PC-9 (cell line): ENCODE measurements at regions not wholly inside any gene's neighbourhood (a gene's known extent, or its start where the extent isn't known, plus 50 kb on each side); places are given as distances from the start of the nearest gene placed in this dataset.

Experiments used
- BruUV-seq: library from RNA; stranded (reverse); fragments of 400-500 nt; replicated peaks from 2 replicates; lab custom pipeline; 2021; lab: Mats Ljungman, UMichigan
- CTCF ChIA-PET: fragments of 300-600 bp; sonication (Branson Sonifier 250); formaldehyde crosslinking; loops from one replicate; lab custom pipeline; 2022; ENCODE audit warnings: antibody characterized with exemption; lab: Charles Lee
- POLR2A ChIA-PET: fragments of 300-600 bp; sonication (Branson Sonifier 250); formaldehyde crosslinking; loops from one replicate; lab custom pipeline; 2022; ENCODE audit warnings: antibody characterized with exemption; ENCODE audit not compliant: unreplicated experiment; lab: Charles Lee
- DNase-seq, 2 experiments: peaks; one replicate each; pipeline versions ENCODE4 v3.0.0 to v3.0.0-alpha.2; 2015 to 2022; ENCODE audit warnings: mixed read lengths in 1 of 2
- H2AFZ ChIP-seq: fragments of 200-600 bp; sonication (generic); 2 replicates; pipeline ENCODE4 v1.8.1; 2017; ENCODE audit warnings: antibody characterized with exemption
- H3F3A ChIP-seq: fragments of 200-600 bp; sonication (generic); 2 replicates; pipeline ENCODE4 v1.8.1; 2017; ENCODE audit warnings: antibody characterized with exemption, mild to moderate bottlenecking, low read depth; ENCODE audit not compliant: insufficient read depth
- H3K27ac ChIP-seq: fragments of 200-600 bp; sonication (generic); 2 replicates; pipeline ENCODE4 v1.6.1; 2016; ENCODE audit warnings: mixed run types
- H3K27me3 ChIP-seq: fragments of 200-600 bp; sonication (generic); 2 replicates; pipeline ENCODE4 v1.6.1; 2016; ENCODE audit warnings: low read depth, mixed run types; ENCODE audit not compliant: insufficient read depth
- H3K36me3 ChIP-seq: fragments of 200-600 bp; sonication (generic); 2 replicates; pipeline ENCODE4 v1.6.1; 2016; ENCODE audit warnings: low read depth, mixed run types
- H3K4me1 ChIP-seq: fragments of 200-600 bp; sonication (generic); replicated peaks from 2 replicates; pipeline ENCODE4 v1.6.1; 2016; ENCODE audit warnings: mixed run types; ENCODE audit not compliant: insufficient read depth
- H3K4me2 ChIP-seq: fragments of 200-600 bp; sonication (generic); 2 replicates; pipeline ENCODE4 v1.6.1; 2017; ENCODE audit warnings: mixed run types
- H3K4me3 ChIP-seq: fragments of 200-600 bp; sonication (generic); 2 replicates; pipeline ENCODE4 v1.6.1; 2016; ENCODE audit warnings: mixed run types
- H3K79me2 ChIP-seq: fragments of 200-600 bp; sonication (generic); 2 replicates; pipeline ENCODE4 v1.6.1; 2017; ENCODE audit warnings: low read depth, mixed run types
- H3K9me2 ChIP-seq: fragments of 200-600 bp; sonication (generic); 2 replicates; pipeline ENCODE4 v1.8.1; 2017; ENCODE audit warnings: mild to moderate bottlenecking; ENCODE audit not compliant: insufficient read depth
- H3K9me3 ChIP-seq: fragments of 200-600 bp; sonication (generic); 2 replicates; pipeline ENCODE4 v1.8.1; 2016; ENCODE audit warnings: low read depth; ENCODE audit not compliant: insufficient read depth
- H4K20me1 ChIP-seq: fragments of 200-600 bp; sonication (generic); 2 replicates; pipeline ENCODE4 v1.8.1; 2017; ENCODE audit not compliant: insufficient read depth
- EZH2 ChIP-seq: fragments of 200-600 bp; sonication (generic); IDR thresholded peaks from 2 replicates; pipeline ENCODE4 v1.8.0; 2017; ENCODE audit warnings: antibody characterized with exemption, low read depth
- intact Hi-C: fragments of 100-400 bp; cut with micrococcal nuclease; formaldehyde crosslinking; loops from one replicate; pipeline ENCODE4 v1.10.0; 2022; ENCODE audit not compliant: unreplicated experiment
- TF ChIP-seq, protein P1 (sequence below): fragments of 200-600 bp; sonication (generic); conservative IDR thresholded peaks from 2 replicates; pipeline ENCODE4 v1.6.1; 2017; ENCODE audit warnings: mixed run types, antibody characterized with exemption, mild to moderate bottlenecking, moderate library complexity

DNA sequence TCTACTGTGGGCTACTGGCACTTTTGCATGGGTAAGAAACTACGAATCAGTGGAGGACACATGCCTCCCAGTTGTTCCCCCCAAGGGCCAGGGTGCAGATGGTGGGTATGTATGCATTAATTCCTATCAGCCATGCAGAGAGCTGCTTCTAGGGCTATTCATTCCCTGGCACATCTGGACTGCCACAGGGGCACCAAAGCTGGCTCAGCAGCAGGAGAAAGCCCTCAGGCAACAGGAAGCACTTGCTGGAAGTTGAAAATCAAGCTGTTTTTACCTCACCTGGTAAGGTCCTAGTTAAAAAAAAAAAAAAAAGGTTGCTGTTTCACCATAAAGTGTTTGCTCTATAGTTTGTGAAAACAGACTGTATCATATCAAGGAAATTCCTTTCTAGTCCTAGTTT is 1342.6 kb downstream of the REEP3 start:
- intact Hi-C loops: no loop called here
- no TSS peak for BruUV-seq
- peak in 1 of 2 experiments; percentile 40 for DNase-seq

DNA sequence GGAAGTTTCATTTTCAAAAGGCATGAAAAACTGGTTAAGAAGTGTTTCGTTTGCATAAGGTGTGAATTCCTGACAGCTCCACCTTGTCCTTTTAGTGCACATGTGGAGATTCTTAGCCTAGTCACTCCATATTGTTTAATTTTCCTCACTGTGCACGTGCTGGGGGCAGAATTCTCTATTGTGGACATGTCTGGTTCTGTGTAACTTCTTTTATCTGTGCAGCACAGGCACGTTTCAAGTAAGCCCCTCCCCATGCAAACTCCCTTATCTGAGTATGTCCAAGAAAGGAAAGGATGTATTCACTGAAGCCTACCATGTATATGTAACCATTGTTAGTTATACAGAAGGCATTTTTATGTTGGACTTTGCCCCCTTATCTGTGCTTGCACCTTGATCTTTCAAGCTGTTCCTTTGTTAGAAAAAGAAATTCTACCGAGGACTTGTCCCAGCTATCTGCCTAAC is 1346.3 kb downstream of the REEP3 start:
- no peak overlapping the region for H3K4me2 ChIP-seq

More for the DNA sequence above, 1342.6 kb downstream of the REEP3 start:
- Histone ChIP-seq H2AFZ (no peak overlapping the region), H4K20me1 (no peaks in the 10 kb centered on the region), H3K4me3 (no peak overlapping the region), H3K4me1 (no peaks in the 10 kb centered on the region), H3F3A (no peaks in the 10 kb centered on the region), H3K79me2 (no peaks in the 10 kb centered on the region), H3K4me2 (no peak overlapping the region), H3K36me3 (no peaks in the 10 kb centered on the region), H3K9me3 (no peaks in the 10 kb centered on the region), H3K27ac (no peak overlapping the region), H3K27me3 (no peaks in the 10 kb centered on the region), H3K9me2 (no peaks in the 10 kb centered on the region)
- CTCF ChIA-PET: no interaction called here
- POLR2A ChIA-PET: no interaction called here
- TF ChIP-seq EZH2: no peak
- TF ChIP-seq, protein P1, sequence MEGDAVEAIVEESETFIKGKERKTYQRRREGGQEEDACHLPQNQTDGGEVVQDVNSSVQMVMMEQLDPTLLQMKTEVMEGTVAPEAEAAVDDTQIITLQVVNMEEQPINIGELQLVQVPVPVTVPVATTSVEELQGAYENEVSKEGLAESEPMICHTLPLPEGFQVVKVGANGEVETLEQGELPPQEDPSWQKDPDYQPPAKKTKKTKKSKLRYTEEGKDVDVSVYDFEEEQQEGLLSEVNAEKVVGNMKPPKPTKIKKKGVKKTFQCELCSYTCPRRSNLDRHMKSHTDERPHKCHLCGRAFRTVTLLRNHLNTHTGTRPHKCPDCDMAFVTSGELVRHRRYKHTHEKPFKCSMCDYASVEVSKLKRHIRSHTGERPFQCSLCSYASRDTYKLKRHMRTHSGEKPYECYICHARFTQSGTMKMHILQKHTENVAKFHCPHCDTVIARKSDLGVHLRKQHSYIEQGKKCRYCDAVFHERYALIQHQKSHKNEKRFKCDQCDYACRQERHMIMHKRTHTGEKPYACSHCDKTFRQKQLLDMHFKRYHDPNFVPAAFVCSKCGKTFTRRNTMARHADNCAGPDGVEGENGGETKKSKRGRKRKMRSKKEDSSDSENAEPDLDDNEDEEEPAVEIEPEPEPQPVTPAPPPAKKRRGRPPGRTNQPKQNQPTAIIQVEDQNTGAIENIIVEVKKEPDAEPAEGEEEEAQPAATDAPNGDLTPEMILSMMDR: no peak

DNA sequence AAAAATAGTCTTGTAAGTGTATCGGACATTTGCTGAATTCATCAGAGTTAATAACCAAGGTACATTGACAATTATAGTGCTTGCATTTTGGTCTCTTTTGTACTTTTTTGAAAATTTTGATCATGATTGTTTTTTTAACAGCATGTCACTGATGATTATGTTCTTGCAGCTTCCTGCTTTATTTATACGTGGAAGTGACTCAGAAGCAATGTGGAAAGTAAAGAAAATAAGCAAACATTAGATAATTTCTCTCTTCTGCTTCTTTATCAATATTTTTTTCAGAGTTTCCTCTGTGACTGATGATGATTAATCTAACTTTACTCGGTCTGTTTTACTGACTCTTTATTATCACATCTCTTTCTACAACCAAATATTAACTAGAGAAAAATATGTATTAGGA is 1351.9 kb downstream of the REEP3 start:
- no peak overlapping the region; the same call in 1 of the 2 replicates for H2AFZ ChIP-seq
- no peaks in the 10 kb centered on the region for H3K9me3 ChIP-seq
- no peaks in the 10 kb centered on the region for H3K27me3 ChIP-seq
- ChIA-PET POLR2A (interaction anchor here (0.6 kb wide), 1 partner anchor 474 kb away, joined by 6 read pairs; no protein-coding TSS in a partner anchor), CTCF (no interaction called here)
- no TSS peak for BruUV-seq
- H3K27ac ChIP-seq: no peak overlapping the region
- H3F3A ChIP-seq: no peaks in the 10 kb centered on the region
- no peaks in the 10 kb centered on the region for H3K4me1 ChIP-seq
- H3K36me3 ChIP-seq: no peaks in the 10 kb centered on the region
- H3K9me2 ChIP-seq: no peaks in the 10 kb centered on the region
- no peak overlapping the region for H3K4me3 ChIP-seq
- TF ChIP-seq EZH2: no peak
- TF ChIP-seq, protein P1: no peak
- H3K4me2 ChIP-seq: no peak overlapping the region
- no peak for DNase-seq
- intact Hi-C loops: no loop called here
- no peaks in the 10 kb centered on the region for H3K79me2 ChIP-seq
- H4K20me1 ChIP-seq: no peaks in the 10 kb centered on the region

More for the DNA sequence above, 1346.3 kb downstream of the REEP3 start:
- H3K36me3 ChIP-seq: no peaks in the 10 kb centered on the region
- no peaks in the 10 kb centered on the region for H3K27me3 ChIP-seq
- ChIA-PET POLR2A (no interaction called here), CTCF (no interaction called here)
- no peak overlapping the region for H3K27ac ChIP-seq
- H3K9me3 ChIP-seq: no peaks in the 10 kb centered on the region
- H3K4me3 ChIP-seq: no peak overlapping the region
- no peak for TF ChIP-seq EZH2
- TF ChIP-seq, protein P1: no peak
- no TSS peak for BruUV-seq
- H3K4me1 ChIP-seq: no peaks in the 10 kb centered on the region
- no peak for DNase-seq
- no peaks in the 10 kb centered on the region for H3K79me2 ChIP-seq
- no peaks in the 10 kb centered on the region for H3K9me2 ChIP-seq
- no peaks in the 10 kb centered on the region for H4K20me1 ChIP-seq
- no peaks in the 10 kb centered on the region for H3F3A ChIP-seq
- no peak overlapping the region for H2AFZ ChIP-seq
- intact Hi-C loops: no loop called here
